Osteoblast (primary cell): ENCODE measurements at regions not wholly inside any gene's neighbourhood (a gene's known extent, or its start where the extent isn't known, plus 50 kb on each side); places are given as distances from the start of the nearest gene placed in this dataset.

Source experiments
- DNase-seq: peaks from one replicate; pipeline ENCODE4 v3.0.0; 2011; ENCODE audit warnings: low spot score, mixed read lengths; ENCODE audit not compliant: insufficient read length; ENCODE audit errors: missing footprints
- H2AFZ ChIP-seq: 2 replicates; pipeline ENCODE4 v1.6.0; 2011; ENCODE audit warnings: mild to moderate bottlenecking, low read length
- H3K27ac ChIP-seq: 2 replicates; pipeline ENCODE4 v1.5.1; 2011; ENCODE audit warnings: mild to moderate bottlenecking, low read depth, low read length, moderate library complexity
- H3K27me3 ChIP-seq: 2 replicates; pipeline ENCODE4 v1.6.0; 2012; ENCODE audit warnings: mild to moderate bottlenecking, control low read depth, inconsistent platforms, low read length, moderate library complexity; ENCODE audit not compliant: insufficient read depth
- H3K36me3 ChIP-seq: 2 replicates; pipeline ENCODE4 v1.5.1; 2011; ENCODE audit warnings: mild to moderate bottlenecking, low read length, control low read depth, moderate library complexity; ENCODE audit not compliant: insufficient read depth
- H3K4me1 ChIP-seq: 2 replicates; pipeline ENCODE4 v1.5.1; 2011; ENCODE audit warnings: mild to moderate bottlenecking, low read length, control low read depth, moderate library complexity; ENCODE audit not compliant: insufficient read depth
- H3K4me2 ChIP-seq: 2 replicates; pipeline ENCODE4 v1.6.0; 2011; ENCODE audit warnings: mild to moderate bottlenecking, low read length; ENCODE audit not compliant: insufficient read depth
- H3K4me3 ChIP-seq: fragments of 200-600 bp; sonication (generic); 3 replicates; pipeline ENCODE4 v1.5.1; 2012; ENCODE audit warnings: mild to moderate bottlenecking, low read length, inconsistent platforms; ENCODE audit not compliant: insufficient read depth
- H3K79me2 ChIP-seq: 2 replicates; pipeline ENCODE4 v1.6.0; 2012; ENCODE audit warnings: mild to moderate bottlenecking, low read length, control low read depth, inconsistent platforms; ENCODE audit not compliant: insufficient read depth
- H3K9me3 ChIP-seq: 2 replicates; pipeline ENCODE4 v1.5.1; 2011; ENCODE audit warnings: low read depth, low read length, control low read depth
- H4K20me1 ChIP-seq: 2 replicates; pipeline ENCODE4 v1.6.0; 2012; ENCODE audit warnings: mild to moderate bottlenecking, low read length, control low read depth; ENCODE audit not compliant: insufficient read depth
- CTCF ChIP-seq: IDR thresholded peaks from 2 replicates; pipeline ENCODE4 v1.5.1; 2011; ENCODE audit warnings: mild to moderate bottlenecking, low read depth, low read length, moderate library complexity; ENCODE audit errors: extremely low read depth

GRCh38 chr5:41650131-41650530 lies 139.7 kb upstream of the PLCXD3 start:
- TF ChIP-seq CTCF, result no peak
- H3K27me3 ChIP-seq, result no peaks in the 10 kb centered on the region
- DNase-seq, result peak; percentile 50
- peak overlapping the region; percentile 25 for H2AFZ ChIP-seq
- H3K4me3 ChIP-seq, result no peak overlapping the region
- H3K27ac ChIP-seq, result peak overlapping the region; percentile 46
- peak overlapping the region; percentile 9 for H3K4me2 ChIP-seq
- H3K79me2 ChIP-seq, result no peaks in the 10 kb centered on the region
- no peaks in the 10 kb centered on the region for H3K36me3 ChIP-seq
- no peaks in the 10 kb centered on the region for H4K20me1 ChIP-seq
- H3K4me1 ChIP-seq, result peaks cover 24% of the 10 kb centered on the region
- H3K9me3 ChIP-seq, result no peaks in the 10 kb centered on the region

- H4K20me1 ChIP-seq, result no peaks in the 10 kb centered on the region
- H3K9me3 ChIP-seq, result no peaks in the 10 kb centered on the region
- no peak for DNase-seq
- peak overlapping the region; percentile 9 for H3K4me2 ChIP-seq
- H3K79me2 ChIP-seq, result no peaks in the 10 kb centered on the region
- H2AFZ ChIP-seq, result peak overlapping the region; percentile 25
- H3K27me3 ChIP-seq, result no peaks in the 10 kb centered on the region
- no peak overlapping the region for H3K4me3 ChIP-seq
- H3K27ac ChIP-seq, result peak overlapping the region; percentile 46
- TF ChIP-seq CTCF, result no peak
- H3K4me1 ChIP-seq, result peaks cover 24% of the 10 kb centered on the region
- no peaks in the 10 kb centered on the region for H3K36me3 ChIP-seq
Measured at GRCh38 chr5:41649659-41650058, 139.3 kb upstream of the PLCXD3 start.

- Histone ChIP-seq H4K20me1 (no peaks in the 10 kb centered on the region), H3K4me3 (no peak overlapping the region), H3K4me2 (peak overlapping the region; percentile 2), H3K4me1 (peaks cover 24% of the 10 kb centered on the region), H3K27me3 (no peaks in the 10 kb centered on the region), H3K79me2 (no peaks in the 10 kb centered on the region), H3K27ac (peak overlapping the region; percentile 46), H3K36me3 (no peaks in the 10 kb centered on the region), H2AFZ (no peak overlapping the region), H3K9me3 (no peaks in the 10 kb centered on the region)
- TF ChIP-seq CTCF, result no peak
- no peak for DNase-seq
Measured at GRCh38 chr5:41648996-41649395, 138.6 kb upstream of the PLCXD3 start.

GRCh38 chr5:41641621-41642020 lies 131.2 kb upstream of the PLCXD3 start:
- peak; percentile 34 for TF ChIP-seq CTCF
- no peak for DNase-seq
- Histone ChIP-seq H3K79me2 (no peaks in the 10 kb centered on the region), H3K27ac (no peak overlapping the region), H3K4me3 (no peak overlapping the region), H3K36me3 (no peaks in the 10 kb centered on the region), H2AFZ (no peak overlapping the region), H3K9me3 (no peaks in the 10 kb centered on the region), H4K20me1 (no peaks in the 10 kb centered on the region), H3K4me1 (no peaks in the 10 kb centered on the region), H3K4me2 (no peak overlapping the region), H3K27me3 (no peaks in the 10 kb centered on the region)
